Stomach (tissue), 8 donors: ENCODE measurements at regions not wholly inside any gene's neighbourhood (a gene's known extent, or its start where the extent isn't known, plus 50 kb on each side); places are given as distances from the start of the nearest gene placed in this dataset.

Source experiments
- DNase-seq, 2 donors: peaks; one replicate each; pipeline versions ENCODE4 v3.0.0 to v3.0.0-alpha.2; 2013 to 2019
- H3K27ac ChIP-seq, 5 donors: fragments of 200-600 bp in 4 of 5; sonication (generic) in 4 of 5; one replicate each; pipeline ENCODE4 v1.5.1; 2013 to 2019; ENCODE audit warnings: mild to moderate bottlenecking in 1 of 5, moderate library complexity in 1 of 5
- H3K27me3 ChIP-seq, 3 donors: fragments of 200-600 bp; sonication (generic); one replicate each; pipeline ENCODE4 v1.5.1; 2017 to 2019; ENCODE audit warnings: mixed run types in 1 of 3
- H3K36me3 ChIP-seq, 4 donors: fragments of 200-600 bp; sonication (generic); 1 replicate in 3 of 4; 2 replicates in 1 of 4; pipeline ENCODE4 v1.5.1; 2016 to 2019
- H3K4me1 ChIP-seq, 4 donors: fragments of 200-600 bp; sonication (generic); one replicate each; pipeline ENCODE4 v1.5.1; 2016 to 2019
- H3K4me3 ChIP-seq, 4 donors: fragments of 200-600 bp; sonication (generic) in 3 of 4; one replicate each; pipeline ENCODE4 v1.5.1; 2016 to 2019; ENCODE audit warnings: mild to moderate bottlenecking in 1 of 4
- H3K9me3 ChIP-seq, 4 donors: fragments of 200-600 bp; sonication (generic); one replicate each; pipeline ENCODE4 v1.5.1; 2016 to 2019
- CTCF ChIP-seq, 7 experiments: fragments of 450-650 bp in 4 of 7; fragments of 200-600 bp in 3 of 7; sonication (generic) in 3 of 7; IDR thresholded peaks; one replicate each; pipeline ENCODE4 v1.5.1; 2016 to 2019; ENCODE audit warnings: antibody characterized with exemption in 7 of 7, control low read depth in 2 of 7, mild to moderate bottlenecking in 1 of 7
- EP300 ChIP-seq: sonication (generic); formaldehyde crosslinking; IDR thresholded peaks from one replicate; pipeline ENCODE4 v1.6.1; 2017; ENCODE audit warnings: antibody characterized with exemption
- POLR2A ChIP-seq, 4 donors: fragments of 450-650 bp; IDR thresholded peaks; one replicate each; pipeline ENCODE4 v1.6.1; 2016; ENCODE audit warnings: antibody characterized with exemption in 4 of 4, control low read depth in 2 of 4, mild to moderate bottlenecking in 1 of 4, moderate library complexity in 1 of 4
- POLR2AphosphoS5 ChIP-seq, 3 donors: sonication (generic); formaldehyde crosslinking; IDR thresholded peaks; one replicate each; pipeline ENCODE4 v1.6.1; 2016; ENCODE audit warnings: antibody characterized with exemption in 3 of 3
- WGBS, 5 donors: extraction: QIAGEN DNeasy Blood & Tissue Kit in 3 of 5; methylation state at CpG; one replicate each; pipeline versions ENCODE4 v1.1.5 to v1.1.7; 2013 to 2018; 5-methylcytosine and 5-hydroxymethylcytosine counted together
- intact Hi-C: fragments of 100-400 bp; cut with DNase I; formaldehyde crosslinking; loops from one replicate; pipeline ENCODE4 v1.15.1; 2023; ENCODE audit warnings: low total_unique reads
- donor health status: healthy with polysubstance abuse.
- donor health status: Bipolar disorder and iron deficiency.
- donor health status: healthy.

DNA sequence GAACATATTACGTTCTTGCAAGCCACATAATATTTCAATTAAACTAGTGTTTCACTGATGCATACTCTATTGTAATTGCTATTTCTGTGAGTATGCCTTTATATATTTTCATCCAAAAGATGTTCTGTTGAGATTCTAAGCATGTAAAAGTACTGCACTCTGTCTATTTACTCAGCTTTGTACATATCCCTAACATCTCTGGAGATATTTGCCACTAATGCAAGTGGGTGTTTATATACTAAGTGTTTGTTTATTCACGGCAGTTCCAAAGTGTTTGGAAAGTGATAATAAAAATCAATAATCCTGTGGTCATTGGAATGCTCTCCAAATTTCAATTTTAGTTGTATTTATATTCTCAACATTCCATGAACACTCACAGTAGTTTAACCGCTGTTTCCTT is 1989.0 kb downstream of the C4orf33 start:
- 18 to 49% (median 28%) methylated on average over 3 of the region's 3 CpGs for WGBS, 5 donors
- no peak for DNase-seq
- peaks cover 0 to 8% (median 0%) of the 10 kb centered on the region in 4 donors for H3K4me1 ChIP-seq
- H3K36me3 ChIP-seq = no peaks in the 10 kb centered on the region
- intact Hi-C loops = no loop called here
- TF ChIP-seq POLR2AphosphoS5 (IDR thresholded peaks at IDR 0.05) (no peak), CTCF (IDR thresholded peaks at IDR 0.05) (no peak), EP300 (no peak), POLR2A (IDR thresholded peaks at IDR 0.05) (no peak)
- no peak overlapping the region for H3K27ac ChIP-seq
- no peaks in the 10 kb centered on the region for H3K27me3 ChIP-seq
- H3K4me3 ChIP-seq = no peak overlapping the region
- no peaks in the 10 kb centered on the region for H3K9me3 ChIP-seq

- H3K4me3 ChIP-seq = no peak overlapping the region
- no peak overlapping the region for H3K27ac ChIP-seq
- no peaks in the 10 kb centered on the region for H3K9me3 ChIP-seq
- intact Hi-C loops = no loop called here
- H3K4me1 ChIP-seq = no peaks in the 10 kb centered on the region
- H3K36me3 ChIP-seq = no peaks in the 10 kb centered on the region
- H3K27me3 ChIP-seq = no peaks in the 10 kb centered on the region
- DNase-seq = peak in 1 of 2 donors; percentile 51
- no peak for TF ChIP-seq EP300
- TF ChIP-seq CTCF (IDR thresholded peaks at IDR 0.05) = peak in 1 of 7 experiments; percentile 31
- no peak for TF ChIP-seq POLR2AphosphoS5 (IDR thresholded peaks at IDR 0.05)
These were observed 1995.9 kb downstream of the C4orf33 start for GRCh38 chr4:131091896-131092295.

DNA sequence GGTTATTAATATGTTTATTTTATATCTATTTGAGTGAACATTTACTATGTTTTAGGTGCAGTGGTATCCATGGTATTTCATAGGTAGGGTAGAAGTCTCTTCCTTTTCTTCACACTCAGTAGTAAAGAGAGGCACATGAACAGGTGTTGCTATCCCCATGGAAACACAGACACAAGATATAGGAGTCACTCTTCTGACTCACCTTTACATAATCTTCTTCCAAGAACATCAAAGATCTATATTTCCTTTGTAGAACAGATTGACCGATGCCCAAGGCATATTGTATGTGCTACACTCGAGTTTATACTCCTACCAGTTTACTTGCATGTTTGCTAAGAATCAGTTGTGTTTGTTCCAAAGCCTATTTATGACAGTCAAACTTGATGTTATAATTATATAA is 1997.4 kb downstream of the C4orf33 start:
- TF ChIP-seq CTCF (IDR thresholded peaks at IDR 0.05) = no peak
- TF ChIP-seq EP300 = no peak
- TF ChIP-seq POLR2AphosphoS5 (IDR thresholded peaks at IDR 0.05) = no peak
- no peak for TF ChIP-seq POLR2A (IDR thresholded peaks at IDR 0.05)
- intact Hi-C loops = no loop called here
- Histone ChIP-seq H3K36me3 (no peaks in the 10 kb centered on the region), H3K9me3 (no peaks in the 10 kb centered on the region), H3K27ac (no peak overlapping the region), H3K4me1 (no peaks in the 10 kb centered on the region), H3K4me3 (no peak overlapping the region), H3K27me3 (no peaks in the 10 kb centered on the region)
- WGBS, 5 donors = 55 to 82% (median 67%) methylated on average over 2 of the region's 2 CpGs
- DNase-seq = no peak

DNA sequence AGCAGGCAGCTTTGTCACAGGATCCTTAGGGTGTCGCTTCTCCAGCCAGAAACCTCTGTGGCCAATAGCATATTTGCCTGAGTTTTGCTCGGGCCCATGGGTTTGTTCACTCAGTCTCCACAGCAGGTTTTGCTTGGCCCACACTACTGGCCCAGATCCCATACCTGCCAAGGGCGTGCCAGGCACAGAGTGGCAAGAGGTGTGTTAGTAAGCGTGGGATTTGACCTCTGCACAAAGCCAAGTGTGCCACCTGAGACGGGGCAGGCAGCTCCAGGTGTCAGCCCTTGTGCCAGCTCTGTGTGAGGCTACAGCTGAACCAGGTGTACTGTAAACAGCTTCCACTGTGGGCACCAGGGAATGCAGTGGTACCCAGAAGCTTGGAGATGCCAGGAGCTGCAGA is 2003.0 kb downstream of the C4orf33 start:
- intact Hi-C loops = no loop called here
- peak in 1 of 2 donors; percentile 79 for DNase-seq

More for the DNA sequence above, 2003.0 kb downstream of the C4orf33 start:
- Histone ChIP-seq H3K9me3 (no peaks in the 10 kb centered on the region), H3K4me1 (no peaks in the 10 kb centered on the region), H3K36me3 (no peaks in the 10 kb centered on the region), H3K27me3 (no peaks in the 10 kb centered on the region), H3K27ac (no peak overlapping the region), H3K4me3 (no peak overlapping the region)
- WGBS, 5 donors = 30 to 63% (median 42%) methylated on average over 2 to 5 of the region's 5 CpGs
- TF ChIP-seq EP300 (no peak), POLR2AphosphoS5 (IDR thresholded peaks at IDR 0.05) (peak in 1 of 3 donors; percentile 40), CTCF (IDR thresholded peaks at IDR 0.05) (no peak), POLR2A (IDR thresholded peaks at IDR 0.05) (no peak)
